CD8-positive, alpha-beta memory T cell (primary cell): ENCODE measurements at regions not wholly inside any gene's neighbourhood (a gene's known extent, or its start where the extent isn't known, plus 50 kb on each side); places are given as distances from the start of the nearest gene placed in this dataset.

Experiments used
- CTCF ChIA-PET: fragments of 350-600 bp; sonication (Branson Sonifier 250); formaldehyde crosslinking; loops from one replicate; lab custom pipeline; 2021; ENCODE audit warnings: antibody characterized with exemption; lab: Charles Lee
- POLR2A ChIA-PET: fragments of 350-600 bp; sonication (Branson Sonifier 250); formaldehyde crosslinking; loops from one replicate; lab custom pipeline; 2021; ENCODE audit warnings: antibody characterized with exemption; lab: Charles Lee
- DNase-seq, 5 donors: peaks; one replicate each; pipeline versions ENCODE4 v3.0.0 to v3.0.0-alpha.2; 2020 to 2022; ENCODE audit warnings: mixed read lengths in 1 of 5
- H3K27ac ChIP-seq: one replicate; pipeline ENCODE4 v1.7.0; 2013; ENCODE audit warnings: low read depth, mild to moderate bottlenecking, low read length, moderate library complexity
- H3K27me3 ChIP-seq: 2 replicates; pipeline ENCODE4 v1.7.0; 2013; ENCODE audit warnings: low read length, mild to moderate bottlenecking; ENCODE audit not compliant: insufficient read depth, poor library complexity, severe bottlenecking
- H3K36me3 ChIP-seq: 2 replicates; pipeline ENCODE4 v1.7.0; 2013; ENCODE audit warnings: mild to moderate bottlenecking, low read length, moderate library complexity; ENCODE audit not compliant: insufficient read depth
- H3K4me1 ChIP-seq: 2 replicates; pipeline ENCODE4 v1.7.0; 2013; ENCODE audit warnings: mild to moderate bottlenecking, low read length, moderate library complexity; ENCODE audit not compliant: insufficient read depth
- H3K4me3 ChIP-seq: 2 replicates; pipeline ENCODE4 v1.7.0; 2013; ENCODE audit warnings: mild to moderate bottlenecking, low read length
- H3K9me3 ChIP-seq: 2 replicates; pipeline ENCODE4 v1.7.0; 2013; ENCODE audit warnings: mild to moderate bottlenecking, low read length
- H3K27ac Mint-ChIP-seq, 8 donors: one replicate each; pipeline ENCODE4 v1.8.0; 2020 to 2021; ENCODE audit warnings: mixed read lengths in 8 of 8, mild to moderate bottlenecking in 6 of 8, inconsistent platforms in 3 of 8, moderate library complexity in 3 of 8
- H3K27me3 Mint-ChIP-seq, 2 donors: one replicate each; pipeline ENCODE4 v1.8.0; 2020 to 2021; ENCODE audit warnings: mixed read lengths in 2 of 2, mild to moderate bottlenecking in 1 of 2, moderate library complexity in 1 of 2
- H3K36me3 Mint-ChIP-seq, 3 donors: one replicate each; pipeline ENCODE4 v1.8.0; 2020 to 2021; ENCODE audit warnings: mixed read lengths in 3 of 3, inconsistent platforms in 1 of 3, mild to moderate bottlenecking in 1 of 3
- H3K4me1 Mint-ChIP-seq, 3 donors: one replicate each; pipeline ENCODE4 v1.8.0; 2020 to 2021; ENCODE audit warnings: mixed read lengths in 3 of 3, inconsistent platforms in 1 of 3, mild to moderate bottlenecking in 1 of 3
- H3K4me3 Mint-ChIP-seq, 7 donors: one replicate each; pipeline ENCODE4 v1.8.0; 2020 to 2021; ENCODE audit warnings: mixed read lengths in 7 of 7, mild to moderate bottlenecking in 6 of 7, moderate library complexity in 4 of 7, inconsistent platforms in 2 of 7
- H3K9me3 Mint-ChIP-seq, 5 donors: one replicate each; pipeline ENCODE4 v1.8.0; 2020 to 2022; ENCODE audit warnings: mixed read lengths in 5 of 5, mild to moderate bottlenecking in 3 of 5, moderate library complexity in 2 of 5, inconsistent platforms in 1 of 5

DNA sequence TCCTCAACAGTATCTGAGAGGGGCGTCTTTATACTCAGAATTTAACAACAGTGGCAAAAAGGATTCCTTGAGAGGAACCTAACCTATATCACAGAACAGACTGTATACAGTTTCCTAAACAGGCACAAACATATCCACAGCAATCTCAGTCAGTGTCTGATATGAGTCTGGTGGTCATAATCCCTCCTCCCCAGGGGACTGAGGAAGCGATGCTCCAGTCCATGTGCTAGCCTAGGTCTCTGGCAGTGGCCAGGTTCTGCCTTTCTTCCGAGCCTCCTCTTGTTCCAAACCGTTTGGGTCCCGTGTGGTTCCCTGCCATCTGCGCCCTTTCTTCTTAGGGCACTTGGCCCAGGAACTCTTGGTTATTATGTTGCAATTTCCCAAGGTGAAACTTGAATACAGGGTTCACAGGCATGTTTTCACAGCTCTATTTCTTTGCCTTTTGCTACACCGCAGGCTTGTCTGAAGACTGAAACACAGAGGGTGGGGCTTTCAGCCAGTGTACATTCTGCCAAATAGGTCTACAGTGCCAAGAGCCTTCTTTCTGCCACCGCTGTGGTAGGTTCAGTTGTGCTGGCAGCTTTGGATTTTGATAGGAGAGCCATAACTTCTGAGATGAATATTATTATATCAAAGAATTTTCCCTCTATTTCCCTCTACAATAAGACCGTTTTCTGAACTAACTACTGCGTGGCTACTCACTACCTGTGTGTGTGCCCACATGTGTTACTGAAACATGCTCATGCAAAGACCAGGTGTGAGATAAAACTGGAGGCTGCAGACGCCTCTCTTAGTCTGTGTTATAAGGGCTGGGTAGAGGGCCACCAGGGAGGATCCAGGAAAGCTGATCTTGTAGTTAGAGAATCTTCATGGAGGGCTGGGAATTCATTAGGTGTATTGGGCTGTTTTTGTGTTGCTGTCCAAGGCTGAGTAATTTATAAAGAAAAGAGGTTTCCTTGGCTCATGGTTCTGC lies 75.0 kb upstream of the HAAO start:
- ChIA-PET CTCF (no interaction called here), POLR2A (interaction anchor here (0.5 kb wide), 1 partner anchor 96 kb away, joined by 4 read pairs; no protein-coding TSS in a partner anchor)
- peaks cover 5 to 7% of the 10 kb centered on the region in 2 donors for H3K27me3 Mint-ChIP-seq
- H3K9me3 ChIP-seq, result peaks cover 4% of the 10 kb centered on the region
- H3K36me3 Mint-ChIP-seq, result peaks cover 0 to 19% (median 0%) of the 10 kb centered on the region in 3 donors
- H3K4me1 Mint-ChIP-seq, result no peaks in the 10 kb centered on the region
- H3K4me1 ChIP-seq, result no peaks in the 10 kb centered on the region
- no peaks in the 10 kb centered on the region for H3K36me3 ChIP-seq
- DNase-seq, result no peak
- peak overlapping the region in 1 of 8 donors; percentile 9 for H3K27ac Mint-ChIP-seq
- peaks cover 8 to 14% (median 13%) of the 10 kb centered on the region in 5 donors for H3K9me3 Mint-ChIP-seq
- H3K4me3 ChIP-seq, result no peak overlapping the region
- no peak overlapping the region for H3K27ac ChIP-seq
- H3K27me3 ChIP-seq, result no peaks in the 10 kb centered on the region
- H3K4me3 Mint-ChIP-seq, result no peak overlapping the region

DNA sequence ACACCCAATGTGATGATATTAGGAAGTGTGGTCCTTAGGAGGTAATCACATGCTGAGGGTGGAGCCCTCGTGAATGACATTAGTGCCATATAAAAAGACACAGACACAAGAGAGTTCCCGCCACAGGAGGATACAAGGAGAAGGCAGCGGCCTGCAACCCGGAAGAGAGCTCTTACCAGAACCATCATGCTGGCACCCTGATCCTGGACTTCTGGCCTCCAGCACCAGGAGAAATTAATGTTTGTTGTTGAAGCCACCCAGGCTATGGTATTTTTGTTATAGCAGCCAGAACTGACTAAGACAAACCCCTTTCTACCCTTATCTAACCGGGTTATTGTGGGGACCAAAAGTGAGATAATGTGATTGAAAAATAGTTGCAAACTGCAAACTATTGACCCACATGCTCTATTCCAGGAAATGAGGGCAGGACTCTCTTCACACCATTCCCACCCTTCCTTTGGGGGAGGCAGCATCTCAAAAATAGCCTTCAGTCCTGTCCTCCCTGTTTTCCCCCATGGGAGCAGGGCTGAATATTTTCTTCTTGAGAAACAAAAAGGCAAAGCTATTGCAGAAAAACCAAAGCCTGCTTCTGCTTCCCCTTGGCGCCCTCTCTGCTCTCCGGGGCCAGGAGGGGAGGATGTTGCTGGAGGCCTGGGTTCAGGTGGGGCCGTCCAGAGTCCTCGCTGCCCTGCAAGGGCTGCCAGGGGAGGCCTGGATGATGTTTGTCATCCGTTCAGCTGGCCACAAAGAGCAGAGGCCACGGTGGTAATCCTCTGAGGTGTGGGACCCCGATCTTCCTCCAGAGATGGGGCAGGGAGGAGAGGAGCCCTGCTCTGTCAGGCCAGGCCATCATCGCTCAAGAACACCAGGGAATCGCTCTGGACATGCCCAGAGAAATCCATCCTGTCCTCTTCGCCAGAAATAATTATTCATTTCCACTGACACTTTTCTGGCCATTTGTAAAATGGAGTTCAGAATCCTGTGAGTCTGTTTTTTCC lies 73.8 kb upstream of the HAAO start:
- H3K4me3 Mint-ChIP-seq, result no peak overlapping the region
- Histone ChIP-seq H3K27me3 (no peaks in the 10 kb centered on the region), H3K4me1 (no peaks in the 10 kb centered on the region), H3K4me3 (no peak overlapping the region), H3K27ac (no peak overlapping the region), H3K9me3 (peaks cover 4% of the 10 kb centered on the region), H3K36me3 (no peaks in the 10 kb centered on the region)
- H3K4me1 Mint-ChIP-seq, result no peaks in the 10 kb centered on the region
- H3K27ac Mint-ChIP-seq, result no peak overlapping the region
- ChIA-PET CTCF (no interaction called here), POLR2A (no interaction called here)
- DNase-seq, result no peak
- peaks cover 8 to 14% (median 13%) of the 10 kb centered on the region in 5 donors for H3K9me3 Mint-ChIP-seq
- peaks cover 5 to 7% of the 10 kb centered on the region in 2 donors for H3K27me3 Mint-ChIP-seq
- H3K36me3 Mint-ChIP-seq, result peaks cover 0 to 19% (median 0%) of the 10 kb centered on the region in 3 donors

DNA sequence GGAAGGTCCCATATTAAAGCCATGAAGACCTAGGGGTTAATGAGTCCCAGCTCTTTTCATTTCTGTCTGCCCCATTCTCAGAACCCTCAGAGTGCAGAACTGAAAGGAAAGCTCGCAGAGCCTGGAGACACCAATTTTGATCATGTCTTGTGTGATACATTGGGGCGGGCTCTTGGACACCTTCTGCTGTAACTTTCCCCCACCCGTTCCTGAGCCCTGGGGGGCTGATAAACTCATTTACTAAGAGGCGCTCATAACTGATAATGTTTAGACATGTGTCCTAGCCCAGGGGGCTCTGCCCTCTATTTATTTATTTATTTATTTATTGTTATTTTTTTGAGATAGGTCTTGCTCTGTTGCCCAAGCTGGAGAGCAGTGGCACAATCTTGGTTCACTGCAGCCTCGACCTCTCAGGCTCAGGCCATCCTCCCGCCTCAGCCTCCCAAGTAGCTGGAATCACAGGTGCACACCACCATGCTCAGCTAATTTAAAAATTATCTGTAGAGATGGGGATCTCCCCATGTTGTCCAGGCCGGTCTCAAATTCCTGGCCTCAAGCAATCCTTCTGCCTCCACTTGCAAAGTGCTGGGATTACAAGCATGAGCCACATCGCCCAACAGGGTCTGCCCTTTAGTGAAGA lies 72.4 kb upstream of the HAAO start:
- Histone ChIP-seq H3K4me1 (no peaks in the 10 kb centered on the region), H3K36me3 (no peaks in the 10 kb centered on the region), H3K27me3 (no peaks in the 10 kb centered on the region), H3K4me3 (no peak overlapping the region), H3K27ac (no peak overlapping the region), H3K9me3 (peaks cover 4% of the 10 kb centered on the region)
- Mint-ChIP-seq H3K36me3 (peaks cover 0 to 19% (median 0%) of the 10 kb centered on the region in 3 donors), H3K27ac (no peak overlapping the region), H3K4me1 (no peaks in the 10 kb centered on the region), H3K4me3 (no peak overlapping the region), H3K27me3 (peaks cover 7 to 9% of the 10 kb centered on the region in 2 donors), H3K9me3 (peaks cover 8 to 17% (median 13%) of the 10 kb centered on the region in 5 donors)
- POLR2A ChIA-PET, result no interaction called here
- DNase-seq, result no peak
- CTCF ChIA-PET, result interaction anchor here (1.8 kb wide), 1 partner anchor 16 kb away, joined by 3 read pairs; no protein-coding TSS in a partner anchor

DNA sequence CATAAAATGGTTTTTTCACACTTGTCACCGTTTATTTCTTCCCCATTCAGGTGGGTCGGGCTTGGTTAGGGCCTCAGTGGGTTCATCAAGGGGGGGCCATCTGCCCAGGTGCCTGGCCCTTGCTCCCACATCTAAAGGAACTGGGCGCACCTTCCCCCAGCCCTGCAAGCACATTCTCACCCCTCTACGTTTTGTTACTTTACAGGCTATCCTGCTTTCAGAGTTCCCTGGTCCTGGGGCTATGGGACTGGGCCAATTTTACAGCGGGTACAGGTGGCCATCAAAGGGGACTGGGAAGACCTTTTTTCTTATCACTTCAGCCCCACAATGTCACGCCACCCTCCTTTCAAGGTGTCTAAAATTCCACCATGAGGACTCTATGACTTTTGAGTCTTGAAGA lies 71.8 kb upstream of the HAAO start:
- no peaks in the 10 kb centered on the region for H3K36me3 ChIP-seq
- ChIA-PET POLR2A (no interaction called here), CTCF (interaction anchor here (1.8 kb wide), 1 partner anchor 16 kb away, joined by 3 read pairs; no protein-coding TSS in a partner anchor)
- Mint-ChIP-seq H3K27ac (no peak overlapping the region), H3K9me3 (peaks cover 8 to 17% (median 11%) of the 10 kb centered on the region in 5 donors), H3K36me3 (peaks cover 0 to 15% (median 0%) of the 10 kb centered on the region in 3 donors), H3K4me1 (no peaks in the 10 kb centered on the region), H3K27me3 (peaks cover 7 to 10% of the 10 kb centered on the region in 2 donors), H3K4me3 (no peak overlapping the region)
- DNase-seq, result no peak
- H3K27me3 ChIP-seq, result no peaks in the 10 kb centered on the region
- H3K4me3 ChIP-seq, result no peak overlapping the region
- H3K9me3 ChIP-seq, result peaks cover 4% of the 10 kb centered on the region
- H3K27ac ChIP-seq, result no peak overlapping the region
- no peaks in the 10 kb centered on the region for H3K4me1 ChIP-seq

DNA sequence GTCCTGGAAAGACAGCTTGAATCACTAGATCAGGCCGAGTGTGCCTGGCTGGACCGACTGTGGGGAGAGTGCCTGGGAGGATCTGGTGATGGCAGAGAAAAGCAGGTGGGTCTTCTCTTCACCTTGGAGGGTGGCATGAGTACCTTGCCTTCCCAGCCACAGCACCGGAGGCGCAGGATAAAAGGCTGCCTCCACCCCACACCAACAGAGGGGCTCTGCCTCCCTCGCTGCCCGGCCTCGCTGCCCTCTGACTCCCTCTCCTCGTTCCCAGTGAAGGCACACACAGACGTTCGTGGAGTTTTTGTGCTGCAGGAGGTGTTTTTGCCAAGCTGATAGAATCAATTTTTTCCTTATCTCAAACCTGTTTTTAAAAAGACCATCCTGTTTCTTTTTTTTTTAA lies 71.4 kb upstream of the HAAO start:
- Mint-ChIP-seq H3K4me3 (no peak overlapping the region), H3K36me3 (peaks cover 0 to 10% (median 0%) of the 10 kb centered on the region in 3 donors), H3K9me3 (peaks cover 3 to 16% (median 9%) of the 10 kb centered on the region in 5 donors), H3K4me1 (no peaks in the 10 kb centered on the region), H3K27me3 (peaks cover 7 to 10% of the 10 kb centered on the region in 2 donors), H3K27ac (no peak overlapping the region)
- Histone ChIP-seq H3K27me3 (no peaks in the 10 kb centered on the region), H3K36me3 (no peaks in the 10 kb centered on the region), H3K27ac (no peak overlapping the region), H3K4me3 (no peak overlapping the region), H3K9me3 (peaks cover 2% of the 10 kb centered on the region), H3K4me1 (no peaks in the 10 kb centered on the region)
- DNase-seq, result no peak
- ChIA-PET CTCF (interaction anchor here (1.8 kb wide), 1 partner anchor 17 kb away, joined by 3 read pairs; no protein-coding TSS in a partner anchor), POLR2A (no interaction called here)

DNA sequence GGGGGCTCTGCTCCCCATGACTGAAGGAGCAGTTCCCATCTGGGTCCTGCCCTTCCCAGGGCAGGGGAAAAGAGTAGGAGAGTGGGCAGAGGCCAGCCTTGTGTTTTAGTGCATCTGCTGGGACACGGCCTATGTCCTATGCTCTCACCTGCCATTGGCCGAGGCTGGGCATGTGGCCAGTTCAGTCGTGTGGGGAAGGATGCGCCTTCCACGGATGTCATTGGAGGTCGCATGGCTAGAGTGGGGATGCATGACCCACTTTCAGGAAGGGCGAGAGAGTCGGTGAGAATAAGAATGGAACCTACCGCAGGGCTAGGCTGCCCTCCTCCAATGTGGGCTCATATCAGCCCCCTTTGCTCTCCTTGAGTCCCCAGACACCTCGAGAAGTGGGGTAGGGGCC lies 70.9 kb upstream of the HAAO start:
- no peak overlapping the region for H3K27ac ChIP-seq
- no peak overlapping the region for H3K4me3 ChIP-seq
- ChIA-PET POLR2A (no interaction called here), CTCF (no interaction called here)
- Mint-ChIP-seq H3K4me1 (no peaks in the 10 kb centered on the region), H3K9me3 (peaks cover 0 to 13% (median 9%) of the 10 kb centered on the region in 5 donors), H3K4me3 (no peak overlapping the region), H3K27me3 (peaks cover 7 to 10% of the 10 kb centered on the region in 2 donors), H3K36me3 (peaks cover 0 to 8% (median 0%) of the 10 kb centered on the region in 3 donors), H3K27ac (no peak overlapping the region)
- no peak for DNase-seq
- no peaks in the 10 kb centered on the region for H3K27me3 ChIP-seq
- no peaks in the 10 kb centered on the region for H3K36me3 ChIP-seq
- H3K9me3 ChIP-seq, result no peaks in the 10 kb centered on the region
- no peaks in the 10 kb centered on the region for H3K4me1 ChIP-seq

DNA sequence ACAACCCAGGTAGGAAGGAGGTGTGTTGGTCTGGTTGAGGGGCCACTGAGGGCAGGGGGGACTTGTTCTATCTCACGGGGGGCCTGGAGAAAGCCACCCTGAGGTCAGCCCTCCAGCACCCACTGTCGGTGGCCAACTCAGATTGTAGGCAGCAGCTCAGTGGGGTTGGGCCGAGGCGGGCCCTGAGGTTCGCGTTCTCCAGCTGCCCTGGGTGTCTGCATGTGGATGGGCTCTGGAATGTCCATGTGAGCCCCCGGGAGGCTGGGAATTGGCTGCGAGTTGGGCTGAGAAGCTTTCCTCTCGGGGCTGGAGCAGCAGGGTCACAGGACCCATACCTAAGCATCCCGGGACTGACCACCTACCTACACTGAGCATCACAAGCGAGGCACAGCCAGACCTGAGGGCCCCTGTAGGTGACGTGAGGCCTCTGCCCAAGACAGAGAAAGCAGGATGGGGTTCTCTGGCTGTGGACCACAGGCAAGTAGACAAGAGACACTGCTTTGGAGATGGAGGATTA lies 70.3 kb upstream of the HAAO start:
- no peak overlapping the region for H3K4me3 ChIP-seq

More for the DNA sequence above, 70.3 kb upstream of the HAAO start:
- H3K27ac Mint-ChIP-seq, result peak overlapping the region in 1 of 8 donors; percentile 52
- H3K36me3 Mint-ChIP-seq, result peaks cover 0 to 9% (median 0%) of the 10 kb centered on the region in 3 donors
- H3K9me3 Mint-ChIP-seq, result peaks cover 0 to 12% (median 6%) of the 10 kb centered on the region in 5 donors
- no peaks in the 10 kb centered on the region for H3K4me1 ChIP-seq
- H3K4me1 Mint-ChIP-seq, result no peaks in the 10 kb centered on the region
- CTCF ChIA-PET, result no interaction called here
- no peak for DNase-seq
- no peak overlapping the region for H3K4me3 Mint-ChIP-seq
- POLR2A ChIA-PET, result no interaction called here
- no peaks in the 10 kb centered on the region for H3K9me3 ChIP-seq
- H3K27ac ChIP-seq, result no peak overlapping the region
- H3K36me3 ChIP-seq, result no peaks in the 10 kb centered on the region
- H3K27me3 ChIP-seq, result no peaks in the 10 kb centered on the region
- H3K27me3 Mint-ChIP-seq, result peaks cover 7 to 8% of the 10 kb centered on the region in 2 donors
